HG02943 (cell line): ENCODE measurements at regions not wholly inside any gene's neighbourhood (a gene's known extent, or its start where the extent isn't known, plus 50 kb on each side); places are given as distances from the start of the nearest gene placed in this dataset.
"Not testable (repeated sequence)": the region's sequence is repeated elsewhere in the genome, so short reads cannot be mapped to it uniquely, and the experiment has no call there.

ENCODE experiments used
- ATAC-seq: cut with Tn5 transposase; IDR thresholded peaks from one replicate; pipeline ENCODE4 v1.9.1; 2021; ENCODE audit warnings: mild to moderate bottlenecking, low read depth, moderate library complexity; ENCODE audit not compliant: unreplicated experiment

DNA sequence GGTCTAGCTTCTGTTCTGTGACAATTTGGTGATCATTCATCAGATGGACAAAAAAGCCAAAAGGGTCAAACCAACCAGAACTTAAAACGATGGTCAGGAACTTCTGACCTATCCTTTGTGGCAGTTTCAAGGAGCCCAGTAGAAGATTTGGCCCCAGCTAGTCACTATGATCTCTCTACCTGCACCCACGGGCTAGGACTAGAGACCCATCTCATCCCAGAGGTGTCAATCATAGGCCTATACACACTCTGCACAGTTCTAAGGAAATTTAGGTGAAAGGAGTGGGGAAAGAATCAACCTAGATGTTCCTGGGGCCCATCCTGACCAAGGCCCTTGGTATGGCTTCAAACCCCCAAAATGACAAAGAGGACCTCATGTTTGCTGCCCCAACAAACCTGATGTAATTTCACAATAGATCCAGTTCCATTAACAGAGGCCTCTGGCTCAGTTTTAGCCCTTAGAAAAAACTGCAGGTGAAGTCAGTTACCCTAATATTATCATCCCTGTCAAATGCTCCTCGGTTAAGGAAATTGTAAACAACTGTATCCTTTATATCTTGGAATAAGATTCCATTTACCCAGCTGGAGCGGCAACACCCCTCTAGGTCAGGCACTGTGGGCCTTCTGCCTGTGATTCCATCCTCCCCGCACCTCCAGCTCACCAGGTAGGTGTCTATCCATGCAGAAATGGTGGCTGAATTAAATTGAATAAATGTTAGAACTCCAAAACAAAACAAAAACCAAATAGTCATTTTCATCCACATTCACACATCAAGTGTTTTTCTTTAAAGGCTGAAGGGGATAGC is 138.7 kb downstream of the ENC1 start:
- no peak for ATAC-seq

- no peak for ATAC-seq
These were observed 140.2 kb downstream of the ENC1 start for GRCh38 chr5:74500110-74500917.

DNA sequence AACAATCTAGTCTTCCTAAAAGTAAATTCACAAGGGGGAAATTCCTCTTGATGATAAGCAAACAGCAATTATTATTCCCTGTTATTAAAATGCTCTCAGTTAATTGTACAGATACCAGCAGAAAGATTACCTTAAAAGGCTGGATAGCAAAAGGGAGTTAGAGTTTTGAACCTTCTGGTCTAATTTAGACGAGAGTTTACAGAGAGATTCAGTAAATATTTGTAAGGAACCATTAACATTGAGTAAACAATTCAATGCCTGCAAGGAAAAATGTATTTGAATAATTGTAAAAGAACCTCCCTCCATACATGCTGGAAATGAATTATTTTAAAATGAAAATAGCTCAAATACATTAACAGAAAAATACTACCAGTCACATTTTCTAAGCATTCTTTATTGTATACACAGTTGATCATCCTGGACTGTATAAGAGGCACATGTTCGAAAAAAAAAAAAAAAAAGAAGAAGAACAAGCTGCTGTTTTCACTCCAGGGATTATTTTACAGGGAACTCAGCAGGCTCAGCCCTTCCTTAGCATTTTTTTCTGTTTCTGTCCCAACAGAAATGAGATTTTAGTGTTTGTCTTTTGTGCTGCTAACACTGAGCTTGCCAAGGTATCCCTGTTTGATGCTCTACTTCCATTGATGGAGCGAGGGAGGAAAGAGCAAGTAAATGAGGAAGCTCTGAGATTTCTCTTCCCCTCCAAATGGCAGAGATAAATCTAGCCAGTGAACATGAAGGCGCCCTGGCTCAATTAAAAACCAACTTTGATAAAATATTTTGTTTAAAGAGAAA is 141.1 kb downstream of the ENC1 start:
- no peak for ATAC-seq

DNA sequence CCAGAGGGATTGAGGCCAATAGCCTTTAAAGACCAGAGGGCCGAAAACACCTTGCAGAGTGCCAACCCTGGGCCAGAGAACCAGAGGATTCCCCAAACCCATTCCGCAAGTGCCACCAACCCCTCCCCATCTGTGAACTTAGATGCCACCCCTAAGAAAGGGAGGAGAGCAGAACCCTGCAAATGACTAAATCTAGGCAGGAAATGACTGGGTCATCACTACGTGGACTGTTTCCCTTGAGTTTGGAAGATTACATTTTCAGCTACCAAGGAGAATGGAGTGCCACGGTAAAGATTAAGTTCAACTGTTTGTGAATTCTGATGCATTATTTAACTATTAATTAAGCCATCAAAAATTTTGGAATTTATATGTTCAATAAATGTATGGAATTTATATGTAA is 142.8 kb downstream of the ENC1 start:
- ATAC-seq: no peak

GRCh38 chr5:74493411-74493810 is 147.1 kb downstream of the ENC1 start:
- no peak for ATAC-seq

DNA sequence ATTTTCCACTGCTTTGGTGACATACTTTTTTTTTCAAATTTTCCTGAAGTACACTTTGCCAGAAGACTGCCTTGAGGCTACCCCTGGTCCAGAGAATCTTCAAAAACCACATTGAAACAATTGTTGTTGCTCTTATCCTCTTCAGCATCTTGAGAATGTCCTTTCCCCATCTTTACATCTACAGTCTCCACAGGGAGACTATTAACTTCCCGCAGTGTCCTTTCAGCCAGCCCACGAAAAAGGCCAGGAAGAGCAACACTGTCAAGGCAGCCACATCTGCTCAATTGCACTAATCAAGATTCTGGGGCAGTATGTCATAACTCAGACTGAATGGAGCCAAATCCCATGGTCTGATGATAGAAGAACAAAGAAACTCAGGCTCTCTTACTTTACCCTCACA is 148.3 kb downstream of the ENC1 start:
- no peak for ATAC-seq

DNA sequence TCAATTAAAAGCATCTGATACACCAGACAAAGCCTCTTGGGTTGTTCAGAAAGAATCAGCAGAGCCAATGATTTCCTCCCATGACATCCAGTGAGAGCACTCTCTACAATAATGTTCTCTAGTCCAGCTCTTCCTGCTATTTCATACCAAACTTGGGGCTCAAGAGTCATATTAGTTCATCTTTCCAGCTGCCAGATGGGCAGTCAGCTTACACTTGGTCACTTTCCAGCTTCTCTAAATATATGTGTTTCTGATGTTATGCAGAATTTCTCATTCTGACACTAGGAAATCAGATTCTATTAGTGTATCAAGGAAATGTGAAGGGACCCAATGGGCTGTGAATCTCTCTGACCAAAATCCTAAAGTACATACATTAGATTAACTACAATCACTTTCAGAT is 148.9 kb downstream of the ENC1 start:
- ATAC-seq: no peak

DNA sequence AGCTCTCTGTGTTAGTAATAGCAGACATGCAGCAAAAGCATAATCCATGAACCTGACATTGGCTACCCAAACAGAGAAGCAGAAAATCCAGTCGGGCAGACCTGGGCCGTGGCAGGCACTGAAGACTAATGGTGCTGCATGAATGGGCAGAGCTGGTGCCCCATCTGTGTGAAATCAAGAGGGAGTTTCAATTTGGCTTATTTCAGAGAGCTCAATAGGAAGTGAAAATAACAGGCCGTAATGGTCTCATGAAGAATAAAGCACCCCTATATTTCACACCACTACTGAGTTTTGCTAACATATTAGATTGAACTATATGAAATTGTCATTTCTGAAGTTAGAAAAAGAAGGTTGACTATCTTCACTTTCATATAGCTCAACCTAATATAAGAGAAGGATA is 149.7 kb downstream of the ENC1 start:
- peak; percentile 94 for ATAC-seq

DNA sequence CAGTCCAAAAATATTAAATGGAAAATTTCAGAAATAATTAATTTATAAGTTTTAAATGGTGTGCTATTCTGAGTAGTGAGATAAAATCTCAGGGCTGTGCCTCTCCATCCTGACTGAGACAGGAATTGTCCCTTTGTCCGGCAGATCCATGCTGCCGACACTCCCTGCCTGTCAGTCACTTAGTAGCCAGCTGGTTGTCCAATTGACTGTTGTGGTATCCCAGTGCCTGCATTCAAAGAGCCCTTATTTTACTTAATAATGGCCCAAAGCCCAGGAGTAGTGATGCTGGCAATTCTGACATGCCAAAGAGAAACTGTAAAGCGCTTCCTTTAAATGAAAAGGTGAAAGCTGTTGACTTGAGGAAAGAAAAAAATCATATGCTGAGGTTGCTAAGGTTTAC is 157.5 kb downstream of the ENC1 start:
- no peak for ATAC-seq

DNA sequence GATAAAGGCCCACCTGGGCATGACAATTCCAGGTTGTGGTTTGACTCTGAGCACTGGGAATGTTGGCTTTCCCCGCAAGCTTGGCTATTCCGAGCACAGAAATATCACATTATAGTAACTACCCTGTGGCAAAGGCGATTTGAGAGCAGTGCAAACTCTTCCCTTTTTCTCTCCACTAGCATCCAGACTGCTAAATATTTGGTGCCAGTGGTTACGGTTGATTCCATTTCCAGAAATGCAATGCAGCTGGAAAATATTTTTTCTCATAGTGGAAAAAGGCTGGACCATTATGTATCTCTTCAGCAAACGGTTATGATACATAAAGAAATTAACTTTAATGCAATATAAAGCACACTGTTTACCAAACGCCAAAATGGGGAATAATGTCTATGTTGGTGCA is 158.0 kb downstream of the ENC1 start:
- no peak for ATAC-seq

GRCh38 chr5:74481357-74481756 is 159.2 kb downstream of the ENC1 start:
- not testable (repeated sequence) for ATAC-seq

DNA sequence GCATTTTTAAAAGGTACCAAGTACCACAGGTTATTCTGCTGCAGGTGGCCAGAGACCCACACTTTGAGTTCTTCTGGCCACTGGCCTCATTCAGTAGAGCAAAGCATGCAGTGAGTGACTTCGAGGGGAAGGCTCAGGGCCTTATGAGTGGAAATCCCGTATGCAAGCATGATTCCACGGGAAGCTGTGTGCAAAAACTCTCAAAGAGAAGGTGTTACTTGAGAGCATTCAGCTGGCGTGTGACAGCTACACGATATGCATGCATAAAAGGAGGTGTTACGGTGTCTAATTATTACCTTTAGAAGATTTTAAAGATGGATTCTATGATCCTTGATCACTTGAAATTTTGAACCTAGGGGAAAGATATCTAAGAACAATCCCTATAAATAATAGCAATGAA is 160.3 kb downstream of the ENC1 start:
- ATAC-seq: no peak

GRCh38 chr5:74478328-74478727 is 162.2 kb downstream of the ENC1 start:
- ATAC-seq: no peak

DNA sequence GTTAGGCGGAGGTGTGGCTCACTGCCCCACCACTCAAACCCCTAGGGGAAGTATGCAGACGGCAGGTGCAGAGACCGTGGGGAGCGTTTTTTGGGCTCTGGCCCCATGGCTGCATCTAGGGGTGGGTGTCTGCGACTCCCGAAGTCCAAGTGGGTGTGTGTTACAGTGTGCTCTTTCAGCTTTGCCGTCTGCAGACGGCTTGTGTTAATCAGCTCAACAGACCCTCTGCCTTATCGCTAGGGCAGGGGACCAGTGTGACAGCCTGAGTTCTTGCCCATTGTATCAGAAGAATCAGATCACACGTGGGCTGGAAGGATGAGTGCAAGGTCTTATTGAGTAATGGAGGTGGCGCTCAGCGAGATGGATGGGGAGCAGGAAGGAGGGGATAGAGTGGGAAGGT is 162.8 kb downstream of the ENC1 start:
- no peak for ATAC-seq

DNA sequence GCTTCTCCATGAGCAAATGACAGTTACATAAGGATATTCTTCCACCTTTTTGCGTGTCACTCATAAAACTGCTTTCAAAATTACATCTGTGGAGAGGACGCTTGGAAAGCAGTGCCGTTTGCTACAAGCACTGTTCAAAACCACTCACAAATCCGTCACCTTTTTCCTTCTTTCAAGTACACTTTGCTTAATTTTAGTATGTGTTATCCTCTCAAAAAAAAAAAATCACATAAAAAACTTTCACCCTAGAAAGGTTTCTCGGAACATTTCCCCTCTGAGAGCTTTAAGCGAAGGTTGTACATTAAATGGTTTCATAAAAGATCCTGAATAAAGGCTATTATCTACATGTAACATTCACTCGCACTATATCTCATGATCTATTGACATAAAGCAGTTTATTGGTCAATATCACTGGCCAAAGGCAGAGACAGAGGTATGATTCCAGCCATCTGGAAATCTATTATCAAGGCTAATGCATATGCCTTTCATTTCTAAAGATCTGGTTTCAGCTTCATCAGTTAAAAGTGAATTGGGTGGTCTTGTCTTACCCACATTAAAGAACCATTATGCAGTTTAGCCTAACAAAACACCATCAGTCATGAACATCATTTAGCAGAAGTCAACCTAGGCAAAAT is 163.6 kb downstream of the ENC1 start:
- ATAC-seq: no peak

GRCh38 chr5:74476046-74476818 is 164.3 kb downstream of the ENC1 start:
- ATAC-seq: no peak

DNA sequence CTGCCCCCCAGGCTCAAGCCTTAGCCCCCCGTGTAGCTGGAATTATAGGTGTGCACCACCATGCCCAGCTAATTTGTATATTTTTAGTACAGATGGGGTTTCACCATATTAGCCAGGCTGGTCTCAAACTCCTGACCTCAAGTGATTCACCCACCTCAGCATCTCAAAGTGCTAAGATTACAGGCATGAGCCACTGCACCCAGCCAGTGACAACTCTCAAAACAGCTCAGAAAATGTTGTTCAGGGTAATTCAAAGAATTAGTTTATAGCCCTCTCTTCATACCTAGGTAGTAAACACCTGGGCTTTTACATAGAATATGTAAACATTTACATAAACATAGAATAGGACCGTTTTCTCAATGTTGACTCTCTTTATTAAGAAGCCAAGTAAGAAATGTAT is 168.7 kb downstream of the ENC1 start:
- ATAC-seq: no peak

DNA sequence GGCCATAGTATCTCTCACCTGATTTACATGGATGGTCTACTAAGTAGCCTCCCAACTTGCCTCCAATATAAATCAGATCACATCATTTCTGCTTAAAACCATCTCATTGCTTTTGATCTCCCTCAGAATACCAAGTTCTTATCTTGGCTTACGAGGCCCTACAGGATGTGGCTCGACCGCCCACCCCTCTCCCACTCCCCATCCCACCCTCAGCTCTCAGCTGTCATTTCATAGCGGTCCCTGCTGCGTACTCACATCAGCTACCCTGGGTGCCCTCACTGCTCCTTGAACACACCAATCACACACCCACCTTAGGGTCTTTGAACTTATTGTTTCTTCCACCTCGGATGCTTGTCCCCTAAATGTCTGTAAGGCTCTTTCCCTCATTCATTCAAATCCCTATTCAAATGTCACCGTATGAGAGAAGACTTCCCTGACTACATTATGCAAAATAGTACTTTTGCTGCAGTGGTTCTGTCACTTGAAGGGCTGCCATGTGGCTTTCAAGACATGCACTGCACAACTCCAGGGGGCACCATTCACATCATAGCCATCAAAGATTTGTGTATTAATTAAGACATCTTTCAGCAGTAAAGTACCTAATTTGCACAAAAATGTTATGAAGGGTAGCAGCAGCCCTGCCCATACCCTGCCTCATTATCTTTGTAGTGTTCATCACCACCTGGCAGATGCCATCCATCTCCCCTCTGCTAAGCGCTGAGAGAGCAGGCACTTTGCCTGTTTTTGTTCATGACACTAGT is 171.1 kb downstream of the ENC1 start:
- ATAC-seq: no peak

DNA sequence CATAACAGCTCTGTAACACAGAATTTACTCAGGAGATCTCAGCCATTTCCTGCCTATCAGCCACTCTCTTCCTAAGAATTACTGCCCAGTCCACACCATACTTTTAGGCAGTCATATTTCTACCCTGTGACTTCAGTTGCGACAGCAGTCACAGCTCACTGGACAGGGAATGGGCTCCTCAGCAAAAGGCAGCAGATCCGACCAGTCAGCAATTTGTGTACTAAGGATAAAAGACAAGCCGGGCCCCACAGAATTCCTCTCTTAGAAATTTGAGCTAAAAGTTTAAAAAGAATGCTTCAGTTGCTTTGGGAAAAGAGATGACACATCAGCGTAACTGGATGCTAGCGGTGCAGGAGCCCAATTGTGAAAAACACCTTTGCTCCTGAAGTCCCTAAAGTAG is 172.1 kb downstream of the ENC1 start:
- ATAC-seq: no peak
